OCI-LY7 (cell line): ENCODE measurements at regions not wholly inside any gene's neighbourhood (a gene's known extent, or its start where the extent isn't known, plus 50 kb on each side); places are given as distances from the start of the nearest gene placed in this dataset.

Source experiments
- EZH2phosphoT487 ChIP-seq: fragments of 200-600 bp; sonication (generic); IDR thresholded peaks from 2 replicates; pipeline ENCODE4 v1.6.1; 2018; ENCODE audit warnings: low read depth, borderline replicate concordance, mild to moderate bottlenecking, mixed run types, antibody characterized with exemption, low read length, moderate library complexity, mixed read lengths
- TF ChIP-seq, protein P1 (sequence below): fragments of 200-600 bp; sonication (generic); conservative IDR thresholded peaks from 2 replicates; pipeline ENCODE4 v1.5.1; 2014; ENCODE audit warnings: mild to moderate bottlenecking, antibody characterized with exemption, low read length, moderate library complexity, mixed read lengths

DNA sequence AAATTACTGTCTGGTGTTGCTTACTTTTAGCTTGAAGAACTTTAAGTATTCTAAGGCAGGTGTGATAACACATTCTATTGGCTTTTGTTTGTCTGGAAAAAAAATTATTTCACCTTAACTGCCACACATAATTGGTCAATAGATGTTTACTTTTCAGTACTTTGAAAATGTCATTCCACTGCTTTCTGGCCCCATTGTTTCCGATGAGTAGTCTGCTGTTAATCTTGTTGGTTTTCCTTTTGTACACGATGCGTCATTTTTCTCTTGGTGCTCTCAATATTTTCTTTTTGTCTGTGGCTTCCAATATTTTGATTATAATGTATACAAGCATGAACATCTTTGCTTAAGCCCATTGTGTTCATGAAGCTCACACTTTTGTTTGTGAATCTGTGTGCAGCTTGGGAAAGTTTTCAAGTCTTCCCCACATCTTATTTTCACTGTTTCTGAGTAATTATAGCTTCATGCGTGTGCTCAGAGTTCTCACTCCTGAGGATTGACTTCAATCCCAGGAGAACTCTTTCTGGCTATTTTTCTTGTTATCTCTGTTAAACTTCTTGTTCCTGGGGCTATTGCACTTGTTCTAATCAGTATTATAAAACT, 664.7 kb downstream of the IGSF11 start:
- TF ChIP-seq, protein P1, sequence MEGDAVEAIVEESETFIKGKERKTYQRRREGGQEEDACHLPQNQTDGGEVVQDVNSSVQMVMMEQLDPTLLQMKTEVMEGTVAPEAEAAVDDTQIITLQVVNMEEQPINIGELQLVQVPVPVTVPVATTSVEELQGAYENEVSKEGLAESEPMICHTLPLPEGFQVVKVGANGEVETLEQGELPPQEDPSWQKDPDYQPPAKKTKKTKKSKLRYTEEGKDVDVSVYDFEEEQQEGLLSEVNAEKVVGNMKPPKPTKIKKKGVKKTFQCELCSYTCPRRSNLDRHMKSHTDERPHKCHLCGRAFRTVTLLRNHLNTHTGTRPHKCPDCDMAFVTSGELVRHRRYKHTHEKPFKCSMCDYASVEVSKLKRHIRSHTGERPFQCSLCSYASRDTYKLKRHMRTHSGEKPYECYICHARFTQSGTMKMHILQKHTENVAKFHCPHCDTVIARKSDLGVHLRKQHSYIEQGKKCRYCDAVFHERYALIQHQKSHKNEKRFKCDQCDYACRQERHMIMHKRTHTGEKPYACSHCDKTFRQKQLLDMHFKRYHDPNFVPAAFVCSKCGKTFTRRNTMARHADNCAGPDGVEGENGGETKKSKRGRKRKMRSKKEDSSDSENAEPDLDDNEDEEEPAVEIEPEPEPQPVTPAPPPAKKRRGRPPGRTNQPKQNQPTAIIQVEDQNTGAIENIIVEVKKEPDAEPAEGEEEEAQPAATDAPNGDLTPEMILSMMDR, result no peak
- TF ChIP-seq EZH2phosphoT487, result no peak
